ENCODE measurements at regions not wholly inside any gene's neighbourhood (a gene's known extent, or its start where the extent isn't known, plus 50 kb on each side); places are given as distances from the start of the nearest gene placed in this dataset.

GRCh38 chr18:68400889-68401288, 314.0 kb downstream of the TMX3 start (continued):
- TF ChIP-seq CTCF (IDR thresholded peaks at IDR 0.05; ENCODE audit: low read depth, low read length, missing input control) (no peak), SP1 (IDR thresholded peaks at IDR 0.05) (no peak), MAX (IDR thresholded peaks at IDR 0.05) (no peak), TAF1 (conservative IDR thresholded peaks at IDR 0.05) (no peak)

DNA sequence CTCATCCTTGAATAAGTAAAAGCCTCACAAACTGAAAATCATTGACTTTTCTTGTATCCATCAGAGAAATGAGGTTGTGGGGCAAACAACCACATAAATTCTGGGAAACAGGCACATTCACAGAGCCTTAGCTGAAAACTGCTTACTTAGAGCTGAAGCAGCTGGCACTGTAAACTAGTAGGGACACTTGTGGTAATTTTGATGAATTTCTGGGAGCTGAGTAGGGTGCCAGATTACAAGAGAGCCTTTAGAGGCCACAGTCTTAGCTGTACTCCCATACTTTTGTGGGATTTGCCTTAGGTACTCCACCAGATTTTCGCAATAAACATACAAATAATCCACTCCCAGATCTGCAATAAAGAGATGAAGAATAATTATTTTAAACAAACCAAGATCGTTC, 315.2 kb downstream of the TMX3 start:
- DNase-seq (ENCODE audit: low spot score), result no peak
- Histone ChIP-seq H3K27me3 (ENCODE audit: control insufficient read depth in 4 of 4, insufficient read depth in 4 of 4, low read length in 3 of 4) (no peaks in the 10 kb centered on the region), H3K4me3 (ENCODE audit: low read depth in 1 of 3, low read length in 3 of 3) (no peak overlapping the region), H3K27ac (ENCODE audit: low read depth in 1 of 2, low read length in 2 of 2) (no peak overlapping the region), H3K36me3 (ENCODE audit: control insufficient read depth in 4 of 4, insufficient read depth in 3 of 4, low read depth in 1 of 4, low read length in 3 of 4) (no peaks in the 10 kb centered on the region), H3K9me3 (ENCODE audit: control insufficient read depth in 4 of 4, low read length in 3 of 4) (no peaks in the 10 kb centered on the region), H3K4me1 (ENCODE audit: control insufficient read depth in 4 of 4, insufficient read depth in 4 of 4, low read length in 3 of 4) (no peaks in the 10 kb centered on the region), H3K9ac (ENCODE audit: low read depth in 1 of 2, low read length in 2 of 2) (no peak overlapping the region)
- 60% methylated on average over 2 of the region's 2 CpGs for WGBS
- no peak for TF ChIP-seq TAF1 (conservative IDR thresholded peaks at IDR 0.05)
- no peak for TF ChIP-seq JUND (IDR thresholded peaks at IDR 0.05)
- no peak for TF ChIP-seq MAX (IDR thresholded peaks at IDR 0.05)
- no peak for TF ChIP-seq NR2F2 (IDR thresholded peaks at IDR 0.05)
- TF ChIP-seq GABPA (IDR thresholded peaks at IDR 0.05 in 1 of 2, conservative IDR thresholded peaks at IDR 0.05 in 1 of 2), result no peak
- TF ChIP-seq SP1 (IDR thresholded peaks at IDR 0.05), result no peak

- Histone ChIP-seq H3K4me3 (ENCODE audit: low read depth in 1 of 3, low read length in 3 of 3) (no peak overlapping the region), H3K27ac (ENCODE audit: low read depth in 1 of 2, low read length in 2 of 2) (no peak overlapping the region), H3K27me3 (ENCODE audit: control insufficient read depth in 4 of 4, insufficient read depth in 4 of 4, low read length in 3 of 4) (no peaks in the 10 kb centered on the region), H3K4me1 (ENCODE audit: control insufficient read depth in 4 of 4, insufficient read depth in 4 of 4, low read length in 3 of 4) (no peaks in the 10 kb centered on the region), H3K36me3 (ENCODE audit: control insufficient read depth in 4 of 4, insufficient read depth in 3 of 4, low read depth in 1 of 4, low read length in 3 of 4) (no peaks in the 10 kb centered on the region), H3K9ac (ENCODE audit: low read depth in 1 of 2, low read length in 2 of 2) (no peak overlapping the region), H3K9me3 (ENCODE audit: control insufficient read depth in 4 of 4, low read length in 3 of 4) (no peaks in the 10 kb centered on the region)
- 66% methylated on average over 6 of the region's 6 CpGs for WGBS
- DNase-seq (ENCODE audit: low spot score), result no peak
- TF ChIP-seq RAD21 (IDR thresholded peaks at IDR 0.05), result no peak
- TF ChIP-seq, protein P1, sequence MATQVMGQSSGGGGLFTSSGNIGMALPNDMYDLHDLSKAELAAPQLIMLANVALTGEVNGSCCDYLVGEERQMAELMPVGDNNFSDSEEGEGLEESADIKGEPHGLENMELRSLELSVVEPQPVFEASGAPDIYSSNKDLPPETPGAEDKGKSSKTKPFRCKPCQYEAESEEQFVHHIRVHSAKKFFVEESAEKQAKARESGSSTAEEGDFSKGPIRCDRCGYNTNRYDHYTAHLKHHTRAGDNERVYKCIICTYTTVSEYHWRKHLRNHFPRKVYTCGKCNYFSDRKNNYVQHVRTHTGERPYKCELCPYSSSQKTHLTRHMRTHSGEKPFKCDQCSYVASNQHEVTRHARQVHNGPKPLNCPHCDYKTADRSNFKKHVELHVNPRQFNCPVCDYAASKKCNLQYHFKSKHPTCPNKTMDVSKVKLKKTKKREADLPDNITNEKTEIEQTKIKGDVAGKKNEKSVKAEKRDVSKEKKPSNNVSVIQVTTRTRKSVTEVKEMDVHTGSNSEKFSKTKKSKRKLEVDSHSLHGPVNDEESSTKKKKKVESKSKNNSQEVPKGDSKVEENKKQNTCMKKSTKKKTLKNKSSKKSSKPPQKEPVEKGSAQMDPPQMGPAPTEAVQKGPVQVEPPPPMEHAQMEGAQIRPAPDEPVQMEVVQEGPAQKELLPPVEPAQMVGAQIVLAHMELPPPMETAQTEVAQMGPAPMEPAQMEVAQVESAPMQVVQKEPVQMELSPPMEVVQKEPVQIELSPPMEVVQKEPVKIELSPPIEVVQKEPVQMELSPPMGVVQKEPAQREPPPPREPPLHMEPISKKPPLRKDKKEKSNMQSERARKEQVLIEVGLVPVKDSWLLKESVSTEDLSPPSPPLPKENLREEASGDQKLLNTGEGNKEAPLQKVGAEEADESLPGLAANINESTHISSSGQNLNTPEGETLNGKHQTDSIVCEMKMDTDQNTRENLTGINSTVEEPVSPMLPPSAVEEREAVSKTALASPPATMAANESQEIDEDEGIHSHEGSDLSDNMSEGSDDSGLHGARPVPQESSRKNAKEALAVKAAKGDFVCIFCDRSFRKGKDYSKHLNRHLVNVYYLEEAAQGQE (IDR thresholded peaks at IDR 0.05), result no peak
- TF ChIP-seq, protein P2, sequence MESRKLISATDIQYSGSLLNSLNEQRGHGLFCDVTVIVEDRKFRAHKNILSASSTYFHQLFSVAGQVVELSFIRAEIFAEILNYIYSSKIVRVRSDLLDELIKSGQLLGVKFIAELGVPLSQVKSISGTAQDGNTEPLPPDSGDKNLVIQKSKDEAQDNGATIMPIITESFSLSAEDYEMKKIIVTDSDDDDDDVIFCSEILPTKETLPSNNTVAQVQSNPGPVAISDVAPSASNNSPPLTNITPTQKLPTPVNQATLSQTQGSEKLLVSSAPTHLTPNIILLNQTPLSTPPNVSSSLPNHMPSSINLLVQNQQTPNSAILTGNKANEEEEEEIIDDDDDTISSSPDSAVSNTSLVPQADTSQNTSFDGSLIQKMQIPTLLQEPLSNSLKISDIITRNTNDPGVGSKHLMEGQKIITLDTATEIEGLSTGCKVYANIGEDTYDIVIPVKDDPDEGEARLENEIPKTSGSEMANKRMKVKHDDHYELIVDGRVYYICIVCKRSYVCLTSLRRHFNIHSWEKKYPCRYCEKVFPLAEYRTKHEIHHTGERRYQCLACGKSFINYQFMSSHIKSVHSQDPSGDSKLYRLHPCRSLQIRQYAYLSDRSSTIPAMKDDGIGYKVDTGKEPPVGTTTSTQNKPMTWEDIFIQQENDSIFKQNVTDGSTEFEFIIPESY (IDR thresholded peaks at IDR 0.05), result no peak
- TF ChIP-seq MAX (IDR thresholded peaks at IDR 0.05), result no peak
- no peak for TF ChIP-seq ATF3 (IDR thresholded peaks at IDR 0.05)
- TF ChIP-seq CTCF (IDR thresholded peaks at IDR 0.05; ENCODE audit: low read depth, low read length, missing input control), result no peak
- no peak for TF ChIP-seq TAF1 (conservative IDR thresholded peaks at IDR 0.05)
- TF ChIP-seq NR2F2 (IDR thresholded peaks at IDR 0.05), result no peak
- no peak for TF ChIP-seq HNF4G (IDR thresholded peaks at IDR 0.05)
- no peak for TF ChIP-seq EGR1 (IDR thresholded peaks at IDR 0.05; ENCODE audit: low read depth in 2 of 2)
- TF ChIP-seq RXRA (IDR thresholded peaks at IDR 0.05), result no peak
- TF ChIP-seq FOXA2 (IDR thresholded peaks at IDR 0.05), result no peak
- TF ChIP-seq GABPA (IDR thresholded peaks at IDR 0.05 in 1 of 2, conservative IDR thresholded peaks at IDR 0.05 in 1 of 2), result no peak
- no peak for TF ChIP-seq YY1 (IDR thresholded peaks at IDR 0.05)
These were observed 317.5 kb downstream of the TMX3 start for GRCh38 chr18:68397241-68398035.

All from liver (tissue), 8 donors.